A673 (cell line): ENCODE measurements at regions not wholly inside any gene's neighbourhood (a gene's known extent, or its start where the extent isn't known, plus 50 kb on each side); places are given as distances from the start of the nearest gene placed in this dataset.

Experiments used
- CTCF ChIP-seq: fragments of 300-800, 200-600 bp; sonication (generic); conservative IDR thresholded peaks from 2 replicates; pipeline ENCODE4 v1.5.1; 2017; ENCODE audit warnings: low read depth, mild to moderate bottlenecking, antibody characterized with exemption, low read length, moderate library complexity, mixed read lengths
- EZH2 ChIP-seq: fragments of 200-600 bp; sonication (generic); IDR thresholded peaks from 2 replicates; pipeline ENCODE4 v1.6.1; 2017; ENCODE audit warnings: borderline replicate concordance, low read depth, mild to moderate bottlenecking, mixed read lengths, antibody characterized with exemption, low read length; ENCODE audit not compliant: poor library complexity, severe bottlenecking

DNA sequence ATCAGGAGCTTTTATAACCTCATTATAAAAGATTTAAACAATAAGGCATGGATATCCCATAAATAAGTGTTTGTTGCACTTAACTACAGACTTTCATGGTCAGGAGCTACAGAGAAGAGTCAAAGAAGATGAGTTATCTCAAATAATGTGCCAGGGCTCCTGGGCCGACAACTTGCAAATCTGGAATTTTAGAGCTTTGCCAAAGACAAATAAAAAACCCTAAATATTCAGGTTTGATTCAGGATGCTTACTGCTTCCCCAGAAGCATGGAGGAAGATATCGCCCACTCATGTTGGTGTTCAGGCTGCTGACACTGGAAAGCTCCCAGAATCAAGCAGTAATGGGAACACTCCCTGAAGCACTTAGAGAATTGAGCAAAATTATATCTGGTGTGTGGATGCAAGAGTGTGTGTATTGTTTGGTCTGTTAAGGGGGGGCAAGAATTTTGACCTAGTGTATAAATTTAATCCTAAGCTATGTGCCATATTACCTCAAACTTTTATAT, 176.9 kb upstream of the ESRRG start:
- TF ChIP-seq CTCF (no peak), EZH2 (no peak)
